MM.1S (cell line): ENCODE measurements at regions not wholly inside any gene's neighbourhood (a gene's known extent, or its start where the extent isn't known, plus 50 kb on each side); places are given as distances from the start of the nearest gene placed in this dataset.

Experiments
- CTCF ChIP-seq: fragments of 300-600 bp; sonication (generic); IDR thresholded peaks from 2 replicates; pipeline ENCODE4 v1.5.1; 2016; ENCODE audit warnings: antibody characterized with exemption, low read length, mixed read lengths
- EZH2 ChIP-seq: fragments of 300-600 bp; sonication (generic); optimal IDR thresholded peaks from 2 replicates; pipeline ENCODE3; 2017; ENCODE audit warnings: low read depth, mild to moderate bottlenecking, antibody characterized with exemption, low read length, mixed read lengths

GRCh38 chr6:122050242-122050755 is 349.2 kb upstream of the HSF2 start:
- TF ChIP-seq EZH2 (no peak), CTCF (no peak)
